ENCODE measurements at regions not wholly inside any gene's neighbourhood (a gene's known extent, or its start where the extent isn't known, plus 50 kb on each side); places are given as distances from the start of the nearest gene placed in this dataset.
"Not testable (repeated sequence)": the region's sequence is repeated elsewhere in the genome, so short reads cannot be mapped to it uniquely, and the experiment has no call there.

GRCh38 chr12:105679982-105680381, 349.5 kb downstream of the C12orf75 start:
- Histone ChIP-seq H3K4me2 (ENCODE audit: low read length, poor library complexity, severe bottlenecking) (no peak overlapping the region), H2AFZ (ENCODE audit: low read depth, low read length) (no peak overlapping the region), H3K18ac (ENCODE audit: low read depth in 1 of 2, low read length in 2 of 2) (no peak overlapping the region), H3K23ac (ENCODE audit: low read length in 2 of 2) (no peak overlapping the region), H3K4ac (ENCODE audit: low read depth in 1 of 2, low read length in 2 of 2) (no peak overlapping the region), H3K9me3 (ENCODE audit: control insufficient read depth, low read length) (no peaks in the 10 kb centered on the region), H2AK5ac (ENCODE audit: low read length, severe bottlenecking) (no peak overlapping the region), H2BK15ac (ENCODE audit: low read depth, poor library complexity, severe bottlenecking) (no peak overlapping the region), H3K14ac (ENCODE audit: low read length in 2 of 2) (no peak overlapping the region), H2BK5ac (ENCODE audit: low read depth, low read length, poor library complexity, severe bottlenecking) (no peak overlapping the region), H3K27me3 (ENCODE audit: control insufficient read depth in 1 of 2, insufficient read depth in 1 of 2, low read length in 2 of 2) (no peaks in the 10 kb centered on the region), H3K36me3 (ENCODE audit: control insufficient read depth in 1 of 2, insufficient read depth in 2 of 2, low read depth in 1 of 2, low read length in 2 of 2) (no peaks in the 10 kb centered on the region), H3K9ac (ENCODE audit: low read length) (no peak overlapping the region), H4K91ac (ENCODE audit: low read length) (no peak overlapping the region), H3K4me1 (ENCODE audit: control insufficient read depth, insufficient read depth, low read depth, low read length) (no peaks in the 10 kb centered on the region), H3K79me1 (replicated peaks; ENCODE audit: low read length, poor library complexity, severe bottlenecking) (no peaks in the 10 kb centered on the region), H3K4me3 (ENCODE audit: insufficient read depth in 1 of 2, low read depth in 1 of 2, low read length in 2 of 2) (no peak overlapping the region), H3K27ac (ENCODE audit: low read length, poor library complexity, severe bottlenecking) (no peak overlapping the region), H2BK120ac (ENCODE audit: low read depth, low read length) (no peak overlapping the region), H4K8ac (ENCODE audit: low read length) (no peak overlapping the region), H2BK12ac (ENCODE audit: low read length in 2 of 2) (no peak overlapping the region)
- no peak for DNase-seq
- WGBS = no CpG with 5 or more reads among the region's 1 CpG

GRCh38 chr12:105681341-105681740, 350.9 kb downstream of the C12orf75 start:
- no peak overlapping the region for H3K18ac ChIP-seq (ENCODE audit: low read depth in 1 of 2, low read length in 2 of 2)
- no peak overlapping the region for H2BK120ac ChIP-seq (ENCODE audit: low read depth, low read length)
- H3K4ac ChIP-seq (ENCODE audit: low read depth in 1 of 2, low read length in 2 of 2) = no peak overlapping the region
- H3K27me3 ChIP-seq (ENCODE audit: control insufficient read depth in 1 of 2, insufficient read depth in 1 of 2, low read length in 2 of 2) = peaks cover 0 to 4% of the 10 kb centered on the region in 2 experiments
- no peak overlapping the region for H3K4me3 ChIP-seq (ENCODE audit: insufficient read depth in 1 of 2, low read depth in 1 of 2, low read length in 2 of 2)
- WGBS = 86% methylated on average over 2 of the region's 2 CpGs
- no peak overlapping the region for H3K27ac ChIP-seq (ENCODE audit: low read length, poor library complexity, severe bottlenecking)
- no peak overlapping the region for H2BK15ac ChIP-seq (ENCODE audit: low read depth, poor library complexity, severe bottlenecking)
- H3K14ac ChIP-seq (ENCODE audit: low read length in 2 of 2) = no peak overlapping the region
- H3K4me2 ChIP-seq (ENCODE audit: low read length, poor library complexity, severe bottlenecking) = no peak overlapping the region
- H2AK5ac ChIP-seq (ENCODE audit: low read length, severe bottlenecking) = no peak overlapping the region
- H4K91ac ChIP-seq (ENCODE audit: low read length) = no peak overlapping the region
- H3K9ac ChIP-seq (ENCODE audit: low read length) = no peak overlapping the region
- H3K9me3 ChIP-seq (ENCODE audit: control insufficient read depth, low read length) = no peaks in the 10 kb centered on the region
- no peak for DNase-seq
- no peak overlapping the region for H2AFZ ChIP-seq (ENCODE audit: low read depth, low read length)
- no peaks in the 10 kb centered on the region for H3K36me3 ChIP-seq (ENCODE audit: control insufficient read depth in 1 of 2, insufficient read depth in 2 of 2, low read depth in 1 of 2, low read length in 2 of 2)
- H3K79me1 ChIP-seq (replicated peaks; ENCODE audit: low read length, poor library complexity, severe bottlenecking) = no peaks in the 10 kb centered on the region
- no peak overlapping the region for H2BK5ac ChIP-seq (ENCODE audit: low read depth, low read length, poor library complexity, severe bottlenecking)
- H3K23ac ChIP-seq (ENCODE audit: low read length in 2 of 2) = no peak overlapping the region
- H2BK12ac ChIP-seq (ENCODE audit: low read length in 2 of 2) = no peak overlapping the region
- no peak overlapping the region for H4K8ac ChIP-seq (ENCODE audit: low read length)
- H3K4me1 ChIP-seq (ENCODE audit: control insufficient read depth, insufficient read depth, low read depth, low read length) = no peaks in the 10 kb centered on the region

- H3K79me1 ChIP-seq (replicated peaks; ENCODE audit: low read length, poor library complexity, severe bottlenecking); H2BK5ac ChIP-seq (ENCODE audit: low read depth, low read length, poor library complexity, severe bottlenecking); H3K36me3 ChIP-seq (ENCODE audit: control insufficient read depth in 1 of 2, insufficient read depth in 2 of 2, low read depth in 1 of 2, low read length in 2 of 2); H3K14ac ChIP-seq (ENCODE audit: low read length in 2 of 2); H2BK120ac ChIP-seq (ENCODE audit: low read depth, low read length); H2BK12ac ChIP-seq (ENCODE audit: low read length in 2 of 2); H3K4me2 ChIP-seq (ENCODE audit: low read length, poor library complexity, severe bottlenecking); H4K8ac ChIP-seq (ENCODE audit: low read length); H2AFZ ChIP-seq (ENCODE audit: low read depth, low read length); H3K23ac ChIP-seq (ENCODE audit: low read length in 2 of 2); H2BK15ac ChIP-seq (ENCODE audit: low read depth, poor library complexity, severe bottlenecking); H3K4me1 ChIP-seq (ENCODE audit: control insufficient read depth, insufficient read depth, low read depth, low read length); H4K91ac ChIP-seq (ENCODE audit: low read length); H3K4ac ChIP-seq (ENCODE audit: low read depth in 1 of 2, low read length in 2 of 2); H3K4me3 ChIP-seq (ENCODE audit: insufficient read depth in 1 of 2, low read depth in 1 of 2, low read length in 2 of 2); H3K9ac ChIP-seq (ENCODE audit: low read length); DNase-seq; H3K9me3 ChIP-seq (ENCODE audit: control insufficient read depth, low read length); H3K27ac ChIP-seq (ENCODE audit: low read length, poor library complexity, severe bottlenecking); H2AK5ac ChIP-seq (ENCODE audit: low read length, severe bottlenecking); H3K27me3 ChIP-seq (ENCODE audit: control insufficient read depth in 1 of 2, insufficient read depth in 1 of 2, low read length in 2 of 2): not testable (repeated sequence)
- 67% methylated on average over 1 of the region's 1 CpG for WGBS
- H3K18ac ChIP-seq (ENCODE audit: low read depth in 1 of 2, low read length in 2 of 2) = peak overlapping the region in 1 of 2 experiments; percentile 12
Observed at GRCh38 chr12:105682821-105683220, 352.3 kb downstream of the C12orf75 start.

- not testable (repeated sequence) for DNase-seq; H2BK15ac ChIP-seq (ENCODE audit: low read depth, poor library complexity, severe bottlenecking); H3K79me1 ChIP-seq (replicated peaks; ENCODE audit: low read length, poor library complexity, severe bottlenecking); H3K27me3 ChIP-seq (ENCODE audit: control insufficient read depth in 1 of 2, insufficient read depth in 1 of 2, low read length in 2 of 2); H2AK5ac ChIP-seq (ENCODE audit: low read length, severe bottlenecking); H2BK12ac ChIP-seq (ENCODE audit: low read length in 2 of 2); H3K4me2 ChIP-seq (ENCODE audit: low read length, poor library complexity, severe bottlenecking); H3K4ac ChIP-seq (ENCODE audit: low read depth in 1 of 2, low read length in 2 of 2); H2BK120ac ChIP-seq (ENCODE audit: low read depth, low read length); H3K9ac ChIP-seq (ENCODE audit: low read length); H3K4me3 ChIP-seq (ENCODE audit: insufficient read depth in 1 of 2, low read depth in 1 of 2, low read length in 2 of 2); H3K9me3 ChIP-seq (ENCODE audit: control insufficient read depth, low read length); H3K36me3 ChIP-seq (ENCODE audit: control insufficient read depth in 1 of 2, insufficient read depth in 2 of 2, low read depth in 1 of 2, low read length in 2 of 2); H4K8ac ChIP-seq (ENCODE audit: low read length); H3K23ac ChIP-seq (ENCODE audit: low read length in 2 of 2); H2BK5ac ChIP-seq (ENCODE audit: low read depth, low read length, poor library complexity, severe bottlenecking); H3K27ac ChIP-seq (ENCODE audit: low read length, poor library complexity, severe bottlenecking); H3K18ac ChIP-seq (ENCODE audit: low read depth in 1 of 2, low read length in 2 of 2); H4K91ac ChIP-seq (ENCODE audit: low read length); H2AFZ ChIP-seq (ENCODE audit: low read depth, low read length); H3K4me1 ChIP-seq (ENCODE audit: control insufficient read depth, insufficient read depth, low read depth, low read length); H3K14ac ChIP-seq (ENCODE audit: low read length in 2 of 2)
- 97% methylated on average over 4 of the region's 4 CpGs for WGBS
Observed at GRCh38 chr12:105683836-105684235, 353.3 kb downstream of the C12orf75 start.

Measured in mesenchymal stem cell (in vitro differentiated cells and primary cell).